Endothelial cell of umbilical vein (primary cell): ENCODE measurements at regions not wholly inside any gene's neighbourhood (a gene's known extent, or its start where the extent isn't known, plus 50 kb on each side); places are given as distances from the start of the nearest gene placed in this dataset.

Experiments
- BruUV-seq: library from RNA; stranded (reverse); fragments of 400-500 nt; replicated peaks from 2 replicates; lab custom pipeline; 2021; lab: Mats Ljungman, UMichigan
- CTCF ChIA-PET: fragments of 300-600, 350-600 bp; sonication (Branson Sonifier 250); formaldehyde crosslinking; loops from one replicate; lab custom pipeline; 2021; ENCODE audit warnings: antibody characterized with exemption, inconsistent platforms; lab: Charles Lee
- POLR2A ChIA-PET: fragments of 300-600, 350-600 bp; sonication (Branson Sonifier 250); formaldehyde crosslinking; loops from one replicate; lab custom pipeline; 2021; ENCODE audit warnings: antibody characterized with exemption, inconsistent platforms; lab: Charles Lee
- DNase-seq: peaks from one replicate; pipeline ENCODE4 v3.0.0-alpha.2; 2011; ENCODE audit warnings: low read depth, low spot score
- FAIRE-seq: peaks from 2 replicates; lab custom pipeline; 2011; peaks lifted over from hg19 to GRCh38; lab: Jason Lieb, UNC
- H2AFZ ChIP-seq: 2 replicates; pipeline ENCODE4 v1.6.0; 2012; ENCODE audit warnings: low read depth, low read length, control low read depth, inconsistent platforms
- H3K27ac ChIP-seq: 2 replicates; pipeline ENCODE4 v1.5.1; 2011; ENCODE audit warnings: low read depth, mild to moderate bottlenecking, control low read depth, low read length, moderate library complexity; ENCODE audit not compliant: insufficient read depth
- H3K27me3 ChIP-seq, 2 experiments: 2 replicates each; pipeline versions ENCODE4 v1.6.0 to v1.6.1; 2011; ENCODE audit warnings: low read length in 2 of 2, mixed read lengths in 1 of 2; ENCODE audit not compliant: control insufficient read depth in 2 of 2, insufficient read depth in 2 of 2
- H3K36me3 ChIP-seq, 2 experiments: 2 replicates in 1 of 2; 3 replicates in 1 of 2; pipeline ENCODE4 v1.5.1; 2011; ENCODE audit warnings: low read length in 2 of 2, mild to moderate bottlenecking in 1 of 2, moderate library complexity in 1 of 2; ENCODE audit not compliant: control insufficient read depth in 2 of 2, insufficient read depth in 2 of 2; ENCODE audit errors: extremely low read depth in 1 of 2
- H3K4me1 ChIP-seq: 3 replicates; pipeline ENCODE4 v1.5.1; 2011; ENCODE audit warnings: mild to moderate bottlenecking, low read length; ENCODE audit not compliant: control insufficient read depth, insufficient read depth; ENCODE audit errors: extremely low read depth
- H3K4me2 ChIP-seq: 2 replicates; pipeline ENCODE4 v1.6.1; 2011; ENCODE audit warnings: low read length, control low read depth, mixed read lengths; ENCODE audit not compliant: insufficient read depth
- H3K4me3 ChIP-seq, 3 experiments: fragments of 200-600 bp in 1 of 3; sonication (generic), shearing (Covaris generic) in 1 of 3; replicated peaks in 1 of 3; 2 replicates each; pipeline ENCODE4 v1.5.1; 2011 to 2016; ENCODE audit warnings: control low read depth in 3 of 3, low read length in 3 of 3, mild to moderate bottlenecking in 2 of 3, inconsistent platforms in 1 of 3, low read depth in 1 of 3, moderate library complexity in 1 of 3; ENCODE audit not compliant: insufficient read depth in 1 of 3
- H3K79me2 ChIP-seq: 2 replicates; pipeline ENCODE4 v1.6.0; 2012; ENCODE audit warnings: low read length, inconsistent platforms; ENCODE audit not compliant: control insufficient read depth, insufficient read depth
- H3K9ac ChIP-seq: replicated peaks from 2 replicates; pipeline ENCODE3; 2011; ENCODE audit warnings: low read length, control low read depth; ENCODE audit not compliant: insufficient read depth; ENCODE audit errors: extremely low read depth
- H3K9me1 ChIP-seq: replicated peaks from 3 replicates; pipeline ENCODE4 v1.6.0; 2011; ENCODE audit warnings: mild to moderate bottlenecking, low read length; ENCODE audit not compliant: control insufficient read depth, insufficient read depth; ENCODE audit errors: extremely low read depth
- H3K9me3 ChIP-seq: replicated peaks from 2 replicates; pipeline ENCODE4 v1.5.1; 2012; ENCODE audit warnings: low read length, inconsistent platforms; ENCODE audit not compliant: control insufficient read depth, insufficient read depth
- H4K20me1 ChIP-seq: replicated peaks from 2 replicates; pipeline ENCODE3; 2011; ENCODE audit warnings: mild to moderate bottlenecking, low read length; ENCODE audit not compliant: control insufficient read depth, insufficient read depth; ENCODE audit errors: extremely low read depth
- EZH2 ChIP-seq: IDR thresholded peaks from 2 replicates; pipeline ENCODE4 v1.6.1; 2012; ENCODE audit warnings: borderline replicate concordance, low read depth, mild to moderate bottlenecking, moderate library complexity, low read length, inconsistent platforms; ENCODE audit not compliant: severe bottlenecking
- FOS ChIP-seq: IDR thresholded peaks from 2 replicates; pipeline ENCODE4 v1.6.1; 2011; ENCODE audit warnings: mild to moderate bottlenecking, low read length, moderate library complexity, borderline replicate concordance; ENCODE audit not compliant: insufficient read depth
- GATA2 ChIP-seq: IDR thresholded peaks from 2 replicates; pipeline ENCODE4 v1.7.0; 2011; ENCODE audit warnings: low read depth, mild to moderate bottlenecking, moderate library complexity, mixed read lengths, low read length; ENCODE audit not compliant: insufficient read length, insufficient read depth
- JUN ChIP-seq: IDR thresholded peaks from 2 replicates; pipeline ENCODE4 v1.6.1; 2011; ENCODE audit warnings: borderline replicate concordance, low read depth; ENCODE audit not compliant: insufficient read length, insufficient read depth
- MAX ChIP-seq: IDR thresholded peaks from 2 replicates; pipeline ENCODE4 v1.6.1; 2011; ENCODE audit not compliant: insufficient read depth, insufficient read length
- MYC ChIP-seq: IDR thresholded peaks from one replicate; pipeline ENCODE4 v1.6.1; 2011; ENCODE audit warnings: mild to moderate bottlenecking, low read depth, low read length
- POLR2A ChIP-seq: IDR thresholded peaks from 2 replicates; pipeline ENCODE4 v1.6.1; 2012; ENCODE audit warnings: low read depth, mild to moderate bottlenecking, control low read depth, low read length
- POLR2AphosphoS5 ChIP-seq: IDR thresholded peaks from 2 replicates; pipeline ENCODE4 v1.6.1; 2012; ENCODE audit warnings: low read depth, mild to moderate bottlenecking, control low read depth, low read length, moderate library complexity; ENCODE audit not compliant: insufficient read depth
- dilution Hi-C: fragments of 300-500 bp; cut with MboI; formaldehyde crosslinking; loops from one replicate; pipeline ENCODE4 v1.15.0; 2019; ENCODE audit warnings: low sequenced_read_pairs; ENCODE audit not compliant: extremely low pct_ligation_motif_present
- intact Hi-C: fragments of 100-400 bp; cut with micrococcal nuclease; formaldehyde crosslinking; loops from one replicate; pipeline ENCODE4 v1.10.0; 2022
- TF ChIP-seq, protein P1 (sequence below), 2 donors: IDR thresholded peaks; 1 replicate in 1 of 2; 2 replicates in 1 of 2; pipeline ENCODE4 v1.5.1; 2011; ENCODE audit warnings: low read length in 2 of 2, mild to moderate bottlenecking in 2 of 2, moderate library complexity in 2 of 2, control low read depth in 1 of 2, inconsistent platforms in 1 of 2, low read depth in 1 of 2; ENCODE audit not compliant: insufficient read depth in 1 of 2; ENCODE audit errors: extremely low read depth in 1 of 2

- POLR2A ChIA-PET: no interaction called here
- dilution Hi-C loops: no loop called here
- Histone ChIP-seq H3K4me2 (no peak overlapping the region), H3K79me2 (no peaks in the 10 kb centered on the region), H3K9ac (no peak overlapping the region), H3K36me3 (no peaks in the 10 kb centered on the region), H3K27me3 (no peaks in the 10 kb centered on the region), H3K9me1 (no peaks in the 10 kb centered on the region), H2AFZ (no peak overlapping the region), H4K20me1 (no peaks in the 10 kb centered on the region), H3K4me1 (peaks cover 7% of the 10 kb centered on the region), H3K27ac (no peak overlapping the region), H3K9me3 (no peaks in the 10 kb centered on the region), H3K4me3 (no peak overlapping the region)
- DNase-seq: no peak
- intact Hi-C loops: no loop called here
- no TSS peak for BruUV-seq
- CTCF ChIA-PET: no interaction called here
- TF ChIP-seq POLR2A: no peak
- no peak for TF ChIP-seq MYC
- TF ChIP-seq JUN: no peak
- TF ChIP-seq EZH2: no peak
- TF ChIP-seq POLR2AphosphoS5: no peak
- TF ChIP-seq, protein P1, sequence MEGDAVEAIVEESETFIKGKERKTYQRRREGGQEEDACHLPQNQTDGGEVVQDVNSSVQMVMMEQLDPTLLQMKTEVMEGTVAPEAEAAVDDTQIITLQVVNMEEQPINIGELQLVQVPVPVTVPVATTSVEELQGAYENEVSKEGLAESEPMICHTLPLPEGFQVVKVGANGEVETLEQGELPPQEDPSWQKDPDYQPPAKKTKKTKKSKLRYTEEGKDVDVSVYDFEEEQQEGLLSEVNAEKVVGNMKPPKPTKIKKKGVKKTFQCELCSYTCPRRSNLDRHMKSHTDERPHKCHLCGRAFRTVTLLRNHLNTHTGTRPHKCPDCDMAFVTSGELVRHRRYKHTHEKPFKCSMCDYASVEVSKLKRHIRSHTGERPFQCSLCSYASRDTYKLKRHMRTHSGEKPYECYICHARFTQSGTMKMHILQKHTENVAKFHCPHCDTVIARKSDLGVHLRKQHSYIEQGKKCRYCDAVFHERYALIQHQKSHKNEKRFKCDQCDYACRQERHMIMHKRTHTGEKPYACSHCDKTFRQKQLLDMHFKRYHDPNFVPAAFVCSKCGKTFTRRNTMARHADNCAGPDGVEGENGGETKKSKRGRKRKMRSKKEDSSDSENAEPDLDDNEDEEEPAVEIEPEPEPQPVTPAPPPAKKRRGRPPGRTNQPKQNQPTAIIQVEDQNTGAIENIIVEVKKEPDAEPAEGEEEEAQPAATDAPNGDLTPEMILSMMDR (IDR thresholded peaks at IDR 0.05; ENCODE audit: extremely low read depth in 1 of 2, insufficient read depth in 1 of 2, low read depth in 1 of 2, low read length in 2 of 2): no peak
- FAIRE-seq: no peak
These were observed 62.7 kb upstream of the ARHGAP42 start for GRCh38 chr11:100624346-100624745.

DNA sequence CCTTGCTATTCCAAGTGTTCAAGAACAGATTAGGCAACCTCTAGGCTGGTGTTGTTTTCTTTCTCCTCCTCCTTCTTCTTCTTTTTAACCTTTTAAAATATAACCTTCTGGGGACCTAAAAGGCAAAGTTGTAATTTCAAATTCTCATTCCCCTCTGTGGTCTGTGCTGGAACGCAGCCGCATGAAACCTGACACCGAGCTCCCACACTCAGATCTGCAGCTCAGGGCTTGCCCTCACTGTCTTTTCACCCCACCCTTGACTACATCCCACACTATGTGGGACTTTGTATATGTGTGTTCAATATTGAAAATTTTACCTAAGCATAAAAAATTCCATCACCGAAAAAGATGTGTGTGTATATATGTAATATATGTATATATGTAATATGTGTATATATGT is 62.0 kb upstream of the ARHGAP42 start:
- Histone ChIP-seq H3K4me3 (no peak overlapping the region), H3K79me2 (no peaks in the 10 kb centered on the region), H3K9me3 (no peaks in the 10 kb centered on the region), H2AFZ (no peak overlapping the region), H3K27me3 (no peaks in the 10 kb centered on the region), H3K4me2 (no peak overlapping the region), H3K4me1 (peaks cover 1% of the 10 kb centered on the region), H4K20me1 (no peaks in the 10 kb centered on the region), H3K36me3 (no peaks in the 10 kb centered on the region), H3K9me1 (no peaks in the 10 kb centered on the region), H3K9ac (no peak overlapping the region), H3K27ac (no peak overlapping the region)
- BruUV-seq: no TSS peak
- TF ChIP-seq MAX (no peak), FOS (no peak), JUN (no peak), POLR2A (no peak), MYC (no peak), POLR2AphosphoS5 (no peak), EZH2 (no peak), GATA2 (no peak)
- TF ChIP-seq, protein P1 (IDR thresholded peaks at IDR 0.05; ENCODE audit: extremely low read depth in 1 of 2, insufficient read depth in 1 of 2, low read depth in 1 of 2, low read length in 2 of 2): no peak
- dilution Hi-C loops (no loop called here), intact Hi-C loops (no loop called here)
- ChIA-PET POLR2A (no interaction called here), CTCF (no interaction called here)
- FAIRE-seq (no peak), DNase-seq (no peak)
